ENCODE measurements at regions not wholly inside any gene's neighbourhood (a gene's known extent, or its start where the extent isn't known, plus 50 kb on each side); places are given as distances from the start of the nearest gene placed in this dataset.

GRCh38 chr15:47407692-47408091 lies 309.6 kb upstream of the SEMA6D start:
- H3K27me3 ChIP-seq (ENCODE audit: control insufficient read depth in 2 of 2, insufficient read depth in 1 of 2, low read length in 1 of 2) = no peaks in the 10 kb centered on the region
- H3K27ac ChIP-seq (ENCODE audit: low read depth in 1 of 2, low read length in 1 of 2) = no peak overlapping the region
- no peak overlapping the region for H3K4me3 ChIP-seq (ENCODE audit: low read length in 2 of 2)
- H3K9me3 ChIP-seq (ENCODE audit: control insufficient read depth in 2 of 2, insufficient read depth in 1 of 2, low read length in 1 of 2) = no peaks in the 10 kb centered on the region
- H3K4me1 ChIP-seq (ENCODE audit: control insufficient read depth in 2 of 2, insufficient read depth in 2 of 2, low read length in 2 of 2) = no peaks in the 10 kb centered on the region
- WGBS = 96% methylated on average over 5 of the region's 5 CpGs
- DNase-seq (ENCODE audit: low read depth in 6 of 9, low spot score in 9 of 9) = no peak
- no peaks in the 10 kb centered on the region for H3K36me3 ChIP-seq (ENCODE audit: control insufficient read depth in 2 of 2, insufficient read depth in 2 of 2, low read length in 1 of 2)

GRCh38 chr15:47409038-47409437 lies 308.3 kb upstream of the SEMA6D start:
- H3K27ac ChIP-seq (ENCODE audit: low read depth in 1 of 2, low read length in 1 of 2) = no peak overlapping the region
- no peaks in the 10 kb centered on the region for H3K27me3 ChIP-seq (ENCODE audit: control insufficient read depth in 2 of 2, insufficient read depth in 1 of 2, low read length in 1 of 2)
- DNase-seq (ENCODE audit: low read depth in 6 of 9, low spot score in 9 of 9) = no peak
- H3K4me1 ChIP-seq (ENCODE audit: control insufficient read depth in 2 of 2, insufficient read depth in 2 of 2, low read length in 2 of 2) = no peaks in the 10 kb centered on the region
- H3K36me3 ChIP-seq (ENCODE audit: control insufficient read depth in 2 of 2, insufficient read depth in 2 of 2, low read length in 1 of 2) = no peaks in the 10 kb centered on the region
- no peak overlapping the region for H3K4me3 ChIP-seq (ENCODE audit: low read length in 2 of 2)
- H3K9me3 ChIP-seq (ENCODE audit: control insufficient read depth in 2 of 2, insufficient read depth in 1 of 2, low read length in 1 of 2) = no peaks in the 10 kb centered on the region
- 96% methylated on average over 1 of the region's 1 CpG for WGBS

GRCh38 chr15:47409600-47409999 lies 307.7 kb upstream of the SEMA6D start:
- no peaks in the 10 kb centered on the region for H3K36me3 ChIP-seq (ENCODE audit: control insufficient read depth in 2 of 2, insufficient read depth in 2 of 2, low read length in 1 of 2)
- WGBS = 92% methylated on average over 2 of the region's 2 CpGs
- H3K27ac ChIP-seq (ENCODE audit: low read depth in 1 of 2, low read length in 1 of 2) = no peak overlapping the region

GRCh38 chr15:47410247-47410646 lies 307.1 kb upstream of the SEMA6D start:
- 11% methylated on average over 3 of the region's 3 CpGs for WGBS
- H3K9me3 ChIP-seq (ENCODE audit: control insufficient read depth in 2 of 2, insufficient read depth in 1 of 2, low read length in 1 of 2) = no peaks in the 10 kb centered on the region
- no peaks in the 10 kb centered on the region for H3K4me1 ChIP-seq (ENCODE audit: control insufficient read depth in 2 of 2, insufficient read depth in 2 of 2, low read length in 2 of 2)
- no peaks in the 10 kb centered on the region for H3K36me3 ChIP-seq (ENCODE audit: control insufficient read depth in 2 of 2, insufficient read depth in 2 of 2, low read length in 1 of 2)
- H3K4me3 ChIP-seq (ENCODE audit: low read length in 2 of 2) = no peak overlapping the region
- H3K27ac ChIP-seq (ENCODE audit: low read depth in 1 of 2, low read length in 1 of 2) = no peak overlapping the region
- no peaks in the 10 kb centered on the region for H3K27me3 ChIP-seq (ENCODE audit: control insufficient read depth in 2 of 2, insufficient read depth in 1 of 2, low read length in 1 of 2)
- DNase-seq (ENCODE audit: low read depth in 6 of 9, low spot score in 9 of 9) = no peak

More at GRCh38 chr15:47409600-47409999, 307.7 kb upstream of the SEMA6D start:
- Histone ChIP-seq H3K4me3 (ENCODE audit: low read length in 2 of 2) (no peak overlapping the region), H3K4me1 (ENCODE audit: control insufficient read depth in 2 of 2, insufficient read depth in 2 of 2, low read length in 2 of 2) (no peaks in the 10 kb centered on the region), H3K27me3 (ENCODE audit: control insufficient read depth in 2 of 2, insufficient read depth in 1 of 2, low read length in 1 of 2) (no peaks in the 10 kb centered on the region), H3K9me3 (ENCODE audit: control insufficient read depth in 2 of 2, insufficient read depth in 1 of 2, low read length in 1 of 2) (no peaks in the 10 kb centered on the region)
- no peak for DNase-seq (ENCODE audit: low read depth in 6 of 9, low spot score in 9 of 9)

GRCh38 chr15:47411733-47412132 lies 305.6 kb upstream of the SEMA6D start:
- no peak for DNase-seq (ENCODE audit: low read depth in 6 of 9, low spot score in 9 of 9)
- Histone ChIP-seq H3K4me1 (ENCODE audit: control insufficient read depth in 2 of 2, insufficient read depth in 2 of 2, low read length in 2 of 2) (no peaks in the 10 kb centered on the region), H3K36me3 (ENCODE audit: control insufficient read depth in 2 of 2, insufficient read depth in 2 of 2, low read length in 1 of 2) (no peaks in the 10 kb centered on the region), H3K9me3 (ENCODE audit: control insufficient read depth in 2 of 2, insufficient read depth in 1 of 2, low read length in 1 of 2) (no peaks in the 10 kb centered on the region), H3K27ac (ENCODE audit: low read depth in 1 of 2, low read length in 1 of 2) (no peak overlapping the region), H3K4me3 (ENCODE audit: low read length in 2 of 2) (no peak overlapping the region), H3K27me3 (ENCODE audit: control insufficient read depth in 2 of 2, insufficient read depth in 1 of 2, low read length in 1 of 2) (no peaks in the 10 kb centered on the region)
- WGBS = 97% methylated on average over 4 of the region's 4 CpGs

- Histone ChIP-seq H3K36me3 (ENCODE audit: control insufficient read depth in 2 of 2, insufficient read depth in 2 of 2, low read length in 1 of 2) (no peaks in the 10 kb centered on the region), H3K9me3 (ENCODE audit: control insufficient read depth in 2 of 2, insufficient read depth in 1 of 2, low read length in 1 of 2) (no peaks in the 10 kb centered on the region), H3K27me3 (ENCODE audit: control insufficient read depth in 2 of 2, insufficient read depth in 1 of 2, low read length in 1 of 2) (no peaks in the 10 kb centered on the region), H3K27ac (ENCODE audit: low read depth in 1 of 2, low read length in 1 of 2) (no peak overlapping the region), H3K4me3 (ENCODE audit: low read length in 2 of 2) (no peak overlapping the region), H3K4me1 (ENCODE audit: control insufficient read depth in 2 of 2, insufficient read depth in 2 of 2, low read length in 2 of 2) (no peaks in the 10 kb centered on the region)
- DNase-seq (ENCODE audit: low read depth in 6 of 9, low spot score in 9 of 9) = no peak
- WGBS = 97% methylated on average over 3 of the region's 3 CpGs
Measured at GRCh38 chr15:47412136-47412535, 305.2 kb upstream of the SEMA6D start.

GRCh38 chr15:47412802-47413201 lies 304.5 kb upstream of the SEMA6D start:
- Histone ChIP-seq H3K27me3 (ENCODE audit: control insufficient read depth in 2 of 2, insufficient read depth in 1 of 2, low read length in 1 of 2) (no peaks in the 10 kb centered on the region), H3K4me1 (ENCODE audit: control insufficient read depth in 2 of 2, insufficient read depth in 2 of 2, low read length in 2 of 2) (no peaks in the 10 kb centered on the region), H3K9me3 (ENCODE audit: control insufficient read depth in 2 of 2, insufficient read depth in 1 of 2, low read length in 1 of 2) (no peaks in the 10 kb centered on the region), H3K4me3 (ENCODE audit: low read length in 2 of 2) (no peak overlapping the region), H3K27ac (ENCODE audit: low read depth in 1 of 2, low read length in 1 of 2) (no peak overlapping the region), H3K36me3 (ENCODE audit: control insufficient read depth in 2 of 2, insufficient read depth in 2 of 2, low read length in 1 of 2) (no peaks in the 10 kb centered on the region)
- 96% methylated on average over 4 of the region's 4 CpGs for WGBS
- no peak for DNase-seq (ENCODE audit: low read depth in 6 of 9, low spot score in 9 of 9)

GRCh38 chr15:47414207-47414606 lies 303.1 kb upstream of the SEMA6D start:
- H3K9me3 ChIP-seq (ENCODE audit: control insufficient read depth in 2 of 2, insufficient read depth in 1 of 2, low read length in 1 of 2) = no peaks in the 10 kb centered on the region
- H3K27ac ChIP-seq (ENCODE audit: low read depth in 1 of 2, low read length in 1 of 2) = no peak overlapping the region
- no peak for DNase-seq (ENCODE audit: low read depth in 6 of 9, low spot score in 9 of 9)

GRCh38 chr15:47415539-47415971 lies 301.8 kb upstream of the SEMA6D start:
- Histone ChIP-seq H3K4me3 (ENCODE audit: low read length in 2 of 2) (no peak overlapping the region), H3K27me3 (ENCODE audit: control insufficient read depth in 2 of 2, insufficient read depth in 1 of 2, low read length in 1 of 2) (no peaks in the 10 kb centered on the region), H3K36me3 (ENCODE audit: control insufficient read depth in 2 of 2, insufficient read depth in 2 of 2, low read length in 1 of 2) (no peaks in the 10 kb centered on the region), H3K9me3 (ENCODE audit: control insufficient read depth in 2 of 2, insufficient read depth in 1 of 2, low read length in 1 of 2) (no peaks in the 10 kb centered on the region), H3K4me1 (ENCODE audit: control insufficient read depth in 2 of 2, insufficient read depth in 2 of 2, low read length in 2 of 2) (no peaks in the 10 kb centered on the region), H3K27ac (ENCODE audit: low read depth in 1 of 2, low read length in 1 of 2) (no peak overlapping the region)
- DNase-seq (ENCODE audit: low read depth in 6 of 9, low spot score in 9 of 9) = no peak
- 95% methylated on average over 1 of the region's 1 CpG for WGBS

More at GRCh38 chr15:47414207-47414606, 303.1 kb upstream of the SEMA6D start:
- no peak overlapping the region for H3K4me3 ChIP-seq (ENCODE audit: low read length in 2 of 2)
- no peaks in the 10 kb centered on the region for H3K36me3 ChIP-seq (ENCODE audit: control insufficient read depth in 2 of 2, insufficient read depth in 2 of 2, low read length in 1 of 2)
- H3K27me3 ChIP-seq (ENCODE audit: control insufficient read depth in 2 of 2, insufficient read depth in 1 of 2, low read length in 1 of 2) = no peaks in the 10 kb centered on the region
- 21% methylated on average over 2 of the region's 2 CpGs for WGBS
- no peaks in the 10 kb centered on the region for H3K4me1 ChIP-seq (ENCODE audit: control insufficient read depth in 2 of 2, insufficient read depth in 2 of 2, low read length in 2 of 2)

All from thymus (tissue), 11 donors.